Esophagus mucosa (tissue), 1 donor: ENCODE measurements at regions not wholly inside any gene's neighbourhood (a gene's known extent, or its start where the extent isn't known, plus 50 kb on each side); places are given as distances from the start of the nearest gene placed in this dataset.
"Not testable (repeated sequence)": the region's sequence is repeated elsewhere in the genome, so short reads cannot be mapped to it uniquely, and the experiment has no call there.

Experiments used
- ATAC-seq: fragments of 200-7000 bp; cut with Tn5 transposase; one replicate; pipeline ENCODE4 v1.9.1; 2020
- donor health status: DM: yes; HTN: yes; CAD: no.

GRCh38 chr13:38147050-38147449 is 202.6 kb upstream of the UFM1 start:
- ATAC-seq: no peak

GRCh38 chr13:38141792-38142191 is 207.9 kb upstream of the UFM1 start:
- no peak for ATAC-seq

- ATAC-seq: no peak
Measured at GRCh38 chr13:38135592-38135991, 214.1 kb upstream of the UFM1 start.

- ATAC-seq: no peak
Measured at GRCh38 chr13:38121267-38121666, 228.4 kb upstream of the UFM1 start.

GRCh38 chr13:38103851-38104250 is 234.3 kb upstream of the TRPC4 start:
- ATAC-seq: no peak

- ATAC-seq: no peak
Measured at GRCh38 chr13:38099751-38100150, 230.2 kb upstream of the TRPC4 start.

GRCh38 chr13:38093425-38093824 is 223.9 kb upstream of the TRPC4 start:
- ATAC-seq: no peak

GRCh38 chr13:38090913-38091312 is 221.3 kb upstream of the TRPC4 start:
- ATAC-seq: no peak

GRCh38 chr13:38086721-38087120 is 217.1 kb upstream of the TRPC4 start:
- no peak for ATAC-seq

- no peak for ATAC-seq
Measured at GRCh38 chr13:38086013-38086412, 216.4 kb upstream of the TRPC4 start.

- no peak for ATAC-seq
Measured at GRCh38 chr13:38073931-38074330, 204.4 kb upstream of the TRPC4 start.

- ATAC-seq: no peak
Measured at GRCh38 chr13:38072696-38073095, 203.1 kb upstream of the TRPC4 start.

GRCh38 chr13:38071340-38071739 is 201.8 kb upstream of the TRPC4 start:
- ATAC-seq: not testable (repeated sequence)

GRCh38 chr13:38053896-38054295 is 184.3 kb upstream of the TRPC4 start:
- ATAC-seq: no peak

GRCh38 chr13:38046049-38046376 is 176.4 kb upstream of the TRPC4 start:
- ATAC-seq: no peak

GRCh38 chr13:38045278-38046048 is 175.9 kb upstream of the TRPC4 start:
- no peak for ATAC-seq

GRCh38 chr13:38044067-38044466 is 174.5 kb upstream of the TRPC4 start:
- no peak for ATAC-seq

- no peak for ATAC-seq
Measured at GRCh38 chr13:38042771-38043170, 173.2 kb upstream of the TRPC4 start.

GRCh38 chr13:38024431-38024830 is 154.9 kb upstream of the TRPC4 start:
- no peak for ATAC-seq

- ATAC-seq: no peak
Measured at GRCh38 chr13:38017320-38017719, 147.7 kb upstream of the TRPC4 start.

GRCh38 chr13:38013676-38014075 is 144.1 kb upstream of the TRPC4 start:
- no peak for ATAC-seq

- ATAC-seq: no peak
Measured at GRCh38 chr13:38012096-38012495, 142.5 kb upstream of the TRPC4 start.

- ATAC-seq: no peak
Measured at GRCh38 chr13:38008636-38009035, 139.1 kb upstream of the TRPC4 start.

- ATAC-seq: no peak
Measured at GRCh38 chr13:38002606-38003005, 133.0 kb upstream of the TRPC4 start.

GRCh38 chr13:37997641-37998040 is 128.1 kb upstream of the TRPC4 start:
- ATAC-seq: no peak
